Endothelial cell of umbilical vein (primary cell): ENCODE measurements at regions not wholly inside any gene's neighbourhood (a gene's known extent, or its start where the extent isn't known, plus 50 kb on each side); places are given as distances from the start of the nearest gene placed in this dataset.

Experiments used
- BruUV-seq: library from RNA; stranded (reverse); fragments of 400-500 nt; replicated peaks from 2 replicates; lab custom pipeline; 2021; lab: Mats Ljungman, UMichigan
- CTCF ChIA-PET: fragments of 300-600, 350-600 bp; sonication (Branson Sonifier 250); formaldehyde crosslinking; loops from one replicate; lab custom pipeline; 2021; ENCODE audit warnings: antibody characterized with exemption, inconsistent platforms; lab: Charles Lee
- POLR2A ChIA-PET: fragments of 300-600, 350-600 bp; sonication (Branson Sonifier 250); formaldehyde crosslinking; loops from one replicate; lab custom pipeline; 2021; ENCODE audit warnings: antibody characterized with exemption, inconsistent platforms; lab: Charles Lee
- DNase-seq: peaks from one replicate; pipeline ENCODE4 v3.0.0-alpha.2; 2011; ENCODE audit warnings: low read depth, low spot score
- FAIRE-seq: peaks from 2 replicates; lab custom pipeline; 2011; peaks lifted over from hg19 to GRCh38; lab: Jason Lieb, UNC
- H2AFZ ChIP-seq: 2 replicates; pipeline ENCODE4 v1.6.0; 2012; ENCODE audit warnings: low read depth, low read length, control low read depth, inconsistent platforms
- H3K27ac ChIP-seq: 2 replicates; pipeline ENCODE4 v1.5.1; 2011; ENCODE audit warnings: low read depth, mild to moderate bottlenecking, control low read depth, low read length, moderate library complexity; ENCODE audit not compliant: insufficient read depth
- H3K27me3 ChIP-seq, 2 experiments: 2 replicates each; pipeline versions ENCODE4 v1.6.0 to v1.6.1; 2011; ENCODE audit warnings: low read length in 2 of 2, mixed read lengths in 1 of 2; ENCODE audit not compliant: control insufficient read depth in 2 of 2, insufficient read depth in 2 of 2
- H3K36me3 ChIP-seq, 2 experiments: 2 replicates in 1 of 2; 3 replicates in 1 of 2; pipeline ENCODE4 v1.5.1; 2011; ENCODE audit warnings: low read length in 2 of 2, mild to moderate bottlenecking in 1 of 2, moderate library complexity in 1 of 2; ENCODE audit not compliant: control insufficient read depth in 2 of 2, insufficient read depth in 2 of 2; ENCODE audit errors: extremely low read depth in 1 of 2
- H3K4me1 ChIP-seq: 3 replicates; pipeline ENCODE4 v1.5.1; 2011; ENCODE audit warnings: mild to moderate bottlenecking, low read length; ENCODE audit not compliant: control insufficient read depth, insufficient read depth; ENCODE audit errors: extremely low read depth
- H3K4me2 ChIP-seq: 2 replicates; pipeline ENCODE4 v1.6.1; 2011; ENCODE audit warnings: low read length, control low read depth, mixed read lengths; ENCODE audit not compliant: insufficient read depth
- H3K4me3 ChIP-seq, 3 experiments: fragments of 200-600 bp in 1 of 3; sonication (generic), shearing (Covaris generic) in 1 of 3; replicated peaks in 1 of 3; 2 replicates each; pipeline ENCODE4 v1.5.1; 2011 to 2016; ENCODE audit warnings: control low read depth in 3 of 3, low read length in 3 of 3, mild to moderate bottlenecking in 2 of 3, inconsistent platforms in 1 of 3, low read depth in 1 of 3, moderate library complexity in 1 of 3; ENCODE audit not compliant: insufficient read depth in 1 of 3
- H3K79me2 ChIP-seq: 2 replicates; pipeline ENCODE4 v1.6.0; 2012; ENCODE audit warnings: low read length, inconsistent platforms; ENCODE audit not compliant: control insufficient read depth, insufficient read depth
- H3K9ac ChIP-seq: replicated peaks from 2 replicates; pipeline ENCODE3; 2011; ENCODE audit warnings: low read length, control low read depth; ENCODE audit not compliant: insufficient read depth; ENCODE audit errors: extremely low read depth
- H3K9me1 ChIP-seq: replicated peaks from 3 replicates; pipeline ENCODE4 v1.6.0; 2011; ENCODE audit warnings: mild to moderate bottlenecking, low read length; ENCODE audit not compliant: control insufficient read depth, insufficient read depth; ENCODE audit errors: extremely low read depth
- H3K9me3 ChIP-seq: replicated peaks from 2 replicates; pipeline ENCODE4 v1.5.1; 2012; ENCODE audit warnings: low read length, inconsistent platforms; ENCODE audit not compliant: control insufficient read depth, insufficient read depth
- H4K20me1 ChIP-seq: replicated peaks from 2 replicates; pipeline ENCODE3; 2011; ENCODE audit warnings: mild to moderate bottlenecking, low read length; ENCODE audit not compliant: control insufficient read depth, insufficient read depth; ENCODE audit errors: extremely low read depth
- CTCF ChIP-seq, 2 donors: IDR thresholded peaks; 1 replicate in 1 of 2; 2 replicates in 1 of 2; pipeline ENCODE4 v1.5.1; 2011; ENCODE audit warnings: low read length in 2 of 2, mild to moderate bottlenecking in 2 of 2, moderate library complexity in 2 of 2, control low read depth in 1 of 2, inconsistent platforms in 1 of 2, low read depth in 1 of 2; ENCODE audit not compliant: insufficient read depth in 1 of 2; ENCODE audit errors: extremely low read depth in 1 of 2
- EZH2 ChIP-seq: IDR thresholded peaks from 2 replicates; pipeline ENCODE4 v1.6.1; 2012; ENCODE audit warnings: borderline replicate concordance, low read depth, mild to moderate bottlenecking, moderate library complexity, low read length, inconsistent platforms; ENCODE audit not compliant: severe bottlenecking
- FOS ChIP-seq: IDR thresholded peaks from 2 replicates; pipeline ENCODE4 v1.6.1; 2011; ENCODE audit warnings: mild to moderate bottlenecking, low read length, moderate library complexity, borderline replicate concordance; ENCODE audit not compliant: insufficient read depth
- GATA2 ChIP-seq: IDR thresholded peaks from 2 replicates; pipeline ENCODE4 v1.7.0; 2011; ENCODE audit warnings: low read depth, mild to moderate bottlenecking, moderate library complexity, mixed read lengths, low read length; ENCODE audit not compliant: insufficient read length, insufficient read depth
- JUN ChIP-seq: IDR thresholded peaks from 2 replicates; pipeline ENCODE4 v1.6.1; 2011; ENCODE audit warnings: borderline replicate concordance, low read depth; ENCODE audit not compliant: insufficient read length, insufficient read depth
- MAX ChIP-seq: IDR thresholded peaks from 2 replicates; pipeline ENCODE4 v1.6.1; 2011; ENCODE audit not compliant: insufficient read depth, insufficient read length
- MYC ChIP-seq: IDR thresholded peaks from one replicate; pipeline ENCODE4 v1.6.1; 2011; ENCODE audit warnings: mild to moderate bottlenecking, low read depth, low read length
- POLR2A ChIP-seq: IDR thresholded peaks from 2 replicates; pipeline ENCODE4 v1.6.1; 2012; ENCODE audit warnings: low read depth, mild to moderate bottlenecking, control low read depth, low read length
- POLR2AphosphoS5 ChIP-seq: IDR thresholded peaks from 2 replicates; pipeline ENCODE4 v1.6.1; 2012; ENCODE audit warnings: low read depth, mild to moderate bottlenecking, control low read depth, low read length, moderate library complexity; ENCODE audit not compliant: insufficient read depth
- dilution Hi-C: fragments of 300-500 bp; cut with MboI; formaldehyde crosslinking; loops from one replicate; pipeline ENCODE4 v1.15.0; 2019; ENCODE audit warnings: low sequenced_read_pairs; ENCODE audit not compliant: extremely low pct_ligation_motif_present
- intact Hi-C: fragments of 100-400 bp; cut with micrococcal nuclease; formaldehyde crosslinking; loops from one replicate; pipeline ENCODE4 v1.10.0; 2022

GRCh38 chr2:6445156-6445555, 420.6 kb downstream of the CMPK2 start:
- intact Hi-C loops (no loop called here), dilution Hi-C loops (no loop called here)
- Histone ChIP-seq H3K79me2 (no peaks in the 10 kb centered on the region), H3K4me3 (no peak overlapping the region), H3K4me2 (no peak overlapping the region), H3K4me1 (no peaks in the 10 kb centered on the region), H4K20me1 (no peaks in the 10 kb centered on the region), H2AFZ (no peak overlapping the region), H3K27ac (no peak overlapping the region), H3K9me3 (peaks cover 6% of the 10 kb centered on the region), H3K36me3 (no peaks in the 10 kb centered on the region), H3K9me1 (no peaks in the 10 kb centered on the region), H3K9ac (no peak overlapping the region), H3K27me3 (no peaks in the 10 kb centered on the region)
- DNase-seq = no peak
- BruUV-seq = no TSS peak
- ChIA-PET POLR2A (no interaction called here), CTCF (no interaction called here)
- FAIRE-seq = no peak
- TF ChIP-seq MYC (no peak), POLR2A (no peak), CTCF (IDR thresholded peaks at IDR 0.05; ENCODE audit: extremely low read depth in 1 of 2, insufficient read depth in 1 of 2, low read depth in 1 of 2, low read length in 2 of 2) (no peak), JUN (no peak), EZH2 (no peak), MAX (no peak), FOS (no peak), GATA2 (no peak), POLR2AphosphoS5 (no peak)
